ENCODE measurements at regions not wholly inside any gene's neighbourhood (a gene's known extent, or its start where the extent isn't known, plus 50 kb on each side); places are given as distances from the start of the nearest gene placed in this dataset.
"Not testable (repeated sequence)": the region's sequence is repeated elsewhere in the genome, so short reads cannot be mapped to it uniquely, and the experiment has no call there.

DNA sequence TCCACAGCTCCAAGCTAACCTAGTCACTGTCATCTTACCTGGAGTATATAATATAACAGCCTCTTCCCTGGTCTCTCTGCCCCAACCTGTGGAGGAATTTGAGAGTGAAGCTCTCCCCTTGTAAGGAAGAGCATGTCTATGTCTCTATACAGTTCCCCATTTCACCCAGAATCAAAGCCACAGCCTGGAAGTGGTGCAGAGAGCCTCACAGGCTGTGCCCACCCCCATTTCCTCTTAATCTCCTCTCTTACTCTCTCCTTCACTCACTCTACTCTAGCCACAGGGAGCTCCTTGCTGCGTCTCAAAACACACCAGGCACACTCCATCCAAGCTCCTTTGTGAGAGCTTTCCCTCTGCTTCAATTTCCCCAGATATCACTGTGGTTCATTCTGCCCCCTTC, 302.5 kb upstream of the ISX start:
- DNase-seq, result no peak

DNA sequence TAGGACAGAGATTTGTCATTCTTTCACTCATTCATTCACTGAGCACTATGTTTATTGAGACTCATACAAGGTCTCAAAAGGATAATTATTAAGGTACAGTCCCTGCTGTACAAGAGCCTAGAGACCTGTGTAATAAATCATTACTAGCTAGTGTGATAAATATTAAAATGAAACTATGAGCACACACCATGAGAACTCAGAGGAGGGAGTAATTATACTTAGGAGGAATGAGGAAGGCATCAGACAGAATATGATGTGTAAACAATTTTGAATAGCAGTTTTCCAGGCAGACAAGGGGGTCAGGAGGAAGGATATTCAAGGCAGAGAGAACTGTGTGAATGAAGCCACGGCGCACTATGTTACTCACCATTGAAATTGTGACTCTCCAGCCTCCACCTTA, 300.8 kb upstream of the ISX start:
- DNase-seq, result no peak

DNA sequence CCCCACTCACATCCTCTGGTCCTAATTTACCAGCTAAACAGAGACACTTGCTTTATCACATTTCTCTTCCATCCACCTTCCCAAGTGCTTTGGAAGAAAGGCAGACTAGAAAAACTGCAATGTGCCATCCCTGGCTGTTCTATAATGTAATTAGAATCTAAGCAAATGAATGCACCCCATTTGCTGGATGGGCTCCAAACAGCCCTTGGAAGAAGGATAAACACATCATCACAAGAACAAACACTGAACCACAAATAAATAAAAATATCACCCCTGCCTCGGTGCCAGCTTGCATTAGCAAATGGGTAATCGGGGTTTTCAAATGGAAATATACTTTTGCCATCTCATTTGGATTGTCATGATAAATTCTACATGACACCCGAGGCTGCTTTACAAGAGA, 296.6 kb upstream of the ISX start:
- no peak for DNase-seq

DNA sequence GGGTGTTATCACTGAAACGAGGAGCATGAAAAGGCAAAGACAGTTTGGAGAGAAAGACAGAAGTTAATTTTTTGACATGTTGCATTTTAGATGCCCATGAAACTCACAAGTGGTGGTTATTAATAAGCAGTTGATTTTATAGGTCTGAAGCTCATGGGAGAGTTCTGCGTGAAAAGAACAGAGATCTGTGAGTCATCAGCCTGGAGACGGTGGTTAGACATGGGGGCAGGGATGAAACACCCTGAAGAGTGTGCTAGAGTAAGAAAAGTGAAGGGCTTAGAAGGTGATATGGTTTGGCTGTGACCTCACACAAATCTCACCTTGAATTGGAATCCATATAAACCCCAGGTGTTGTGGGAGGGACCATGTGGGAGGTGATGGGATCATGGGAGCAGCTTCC, 289.1 kb upstream of the ISX start:
- DNase-seq, result no peak

GRCh38 chr22:34781681-34782080, 284.3 kb upstream of the ISX start:
- DNase-seq, result no peak

DNA sequence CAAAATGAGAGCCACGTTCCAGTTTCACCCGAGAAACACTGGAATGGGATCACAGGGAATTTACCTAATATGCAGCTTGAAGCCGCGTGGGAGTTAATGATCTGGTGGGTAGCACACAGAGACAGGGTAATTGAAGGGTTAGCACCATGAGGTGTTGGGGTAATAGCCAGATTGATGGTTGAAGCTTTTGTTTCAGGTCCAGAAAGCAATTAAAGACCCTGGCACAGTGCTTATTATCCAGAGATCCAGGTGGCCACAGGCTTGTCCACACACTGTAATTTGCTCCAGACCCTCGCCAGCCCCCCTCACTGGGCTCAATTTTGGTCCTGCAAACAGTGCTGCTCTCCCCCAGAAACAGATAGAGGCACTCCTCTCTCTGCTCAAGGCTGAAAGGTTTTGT, 282.5 kb upstream of the ISX start:
- no peak for DNase-seq

DNA sequence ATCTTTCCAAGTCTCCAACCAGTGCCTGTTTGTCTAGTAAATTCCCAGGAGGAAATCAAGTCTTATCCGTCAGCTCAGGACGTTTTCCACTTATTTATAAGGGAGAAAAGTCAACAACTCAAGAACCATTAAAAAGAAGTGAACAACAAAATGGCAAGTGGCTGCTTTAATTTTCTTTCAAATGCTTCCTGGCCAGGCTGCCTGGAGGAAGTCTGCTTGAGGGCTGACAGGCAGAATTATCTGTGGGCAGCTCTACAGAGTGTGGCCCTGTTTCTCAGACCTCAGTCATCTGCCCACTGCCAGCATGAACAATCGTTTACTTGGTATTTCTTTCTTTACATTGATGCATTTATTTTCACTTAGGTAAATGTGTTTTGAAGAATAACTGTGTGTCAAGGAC, 281.9 kb upstream of the ISX start:
- DNase-seq, result no peak

- DNase-seq, result no peak
Measured at GRCh38 chr22:34797826-34798225, 268.1 kb upstream of the ISX start.

GRCh38 chr22:34798605-34799004, 267.4 kb upstream of the ISX start:
- DNase-seq, result no peak

GRCh38 chr22:34800260-34800980, 265.5 kb upstream of the ISX start:
- DNase-seq, result no peak

- DNase-seq, result no peak
Measured at GRCh38 chr22:34801221-34801620, 264.7 kb upstream of the ISX start.

DNA sequence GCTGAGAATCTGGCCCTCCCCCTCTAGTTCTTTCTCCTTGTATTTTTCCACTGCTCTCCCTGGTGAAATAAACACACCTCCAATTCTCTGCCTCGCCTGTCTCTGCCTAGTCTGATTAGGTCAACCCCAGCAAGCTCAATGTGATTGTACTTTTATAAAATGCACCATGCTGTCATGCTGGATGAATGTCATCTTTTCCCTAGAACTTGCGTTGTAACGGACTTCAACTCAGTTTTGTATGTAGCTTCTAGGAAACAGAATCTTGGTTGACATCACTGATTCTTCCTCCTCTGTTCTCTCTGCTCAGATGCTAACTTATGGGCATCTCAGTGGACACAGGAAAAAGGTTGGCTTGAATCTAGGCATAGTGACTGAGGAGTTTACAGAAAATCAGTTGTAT, 261.9 kb upstream of the ISX start:
- DNase-seq, result no peak

- no peak for DNase-seq
Measured at GRCh38 chr22:34804604-34805003, 261.4 kb upstream of the ISX start.

- DNase-seq, result no peak
Measured at GRCh38 chr22:34805771-34806170, 260.2 kb upstream of the ISX start.

DNA sequence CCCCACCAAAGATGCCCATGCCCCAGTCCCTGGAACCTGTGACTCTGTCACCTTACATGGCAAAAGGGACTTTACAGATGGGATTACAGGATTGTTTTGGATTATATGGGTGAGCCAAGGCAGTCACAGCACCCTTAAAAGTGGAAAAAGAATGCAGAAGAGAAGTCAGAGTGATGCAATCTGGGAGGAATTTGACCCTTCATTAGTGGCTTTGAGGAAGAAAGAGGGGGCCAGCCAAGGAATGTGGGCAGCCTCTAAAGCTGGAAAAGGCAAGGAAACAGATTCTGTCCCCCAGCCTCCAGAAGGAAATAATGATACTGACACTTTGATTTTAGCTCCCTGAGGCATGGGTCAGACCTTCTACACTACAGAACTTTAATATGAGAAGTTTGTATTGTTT, 257.3 kb upstream of the ISX start:
- no peak for DNase-seq

- no peak for DNase-seq
Measured at GRCh38 chr22:34812631-34813030, 253.3 kb upstream of the ISX start.

GRCh38 chr22:34814260-34815025, 251.5 kb upstream of the ISX start:
- DNase-seq, result no peak

DNA sequence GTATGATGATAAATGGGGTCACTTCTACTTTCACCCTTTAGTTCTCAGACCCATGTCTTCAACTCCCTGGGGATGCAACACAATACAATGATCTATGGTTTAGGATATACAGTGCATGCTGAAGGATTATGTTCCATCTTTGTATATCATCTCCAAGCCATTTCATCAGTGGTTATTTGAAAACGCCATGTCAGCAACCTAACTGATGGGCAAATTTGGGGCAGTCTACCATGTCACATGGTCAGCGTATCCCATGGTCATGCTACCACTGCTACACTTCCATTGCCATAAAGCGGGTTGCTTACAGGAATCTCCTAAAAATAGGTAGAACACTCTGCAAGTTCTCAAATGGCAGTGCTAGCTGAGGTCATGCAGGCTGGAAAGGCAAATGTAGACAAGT, 236.5 kb upstream of the ISX start:
- DNase-seq, result no peak

DNA sequence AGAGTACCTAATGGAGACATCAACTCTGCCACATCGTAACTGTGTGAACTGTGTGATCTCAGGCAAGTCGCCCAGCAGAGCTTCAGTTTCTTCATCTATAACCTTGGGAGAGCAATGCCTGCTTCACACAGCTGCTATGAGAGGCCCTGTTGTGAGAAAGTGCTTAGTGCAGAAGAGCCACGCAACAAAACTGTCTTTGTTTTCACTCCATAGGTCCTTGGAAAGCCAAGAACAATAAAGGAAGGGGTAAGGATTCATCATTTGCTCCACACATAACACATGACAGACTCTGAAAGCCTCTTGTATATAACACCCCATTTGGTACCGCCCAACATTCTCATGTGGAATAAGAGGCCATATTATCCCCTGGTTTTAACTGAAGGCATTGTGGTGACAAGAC, 231.9 kb upstream of the ISX start:
- DNase-seq, result no peak

DNA sequence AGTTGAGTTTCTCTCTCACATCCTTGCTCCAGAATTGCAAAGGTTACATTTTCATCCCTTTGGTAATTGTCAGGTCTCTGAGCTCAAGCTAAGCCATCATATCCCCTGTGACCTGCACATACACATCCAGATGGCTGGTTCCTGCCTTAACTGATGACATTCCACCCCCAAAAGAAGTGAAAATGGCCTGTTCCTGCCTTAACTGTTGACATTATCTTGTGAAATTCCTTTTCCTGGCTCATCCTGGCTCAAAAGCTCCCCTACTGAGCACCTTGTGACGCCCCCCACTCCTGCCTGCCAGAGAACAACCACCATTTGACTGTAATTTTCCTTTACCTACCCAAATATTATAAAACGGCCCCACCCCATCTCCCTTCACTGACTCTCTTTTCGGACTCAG, 231.4 kb upstream of the ISX start:
- not testable (repeated sequence) for DNase-seq

GRCh38 chr22:34841331-34841771, 224.6 kb upstream of the ISX start:
- no peak for DNase-seq

- DNase-seq, result no peak
Measured at GRCh38 chr22:34841911-34842310, 224.0 kb upstream of the ISX start.

DNA sequence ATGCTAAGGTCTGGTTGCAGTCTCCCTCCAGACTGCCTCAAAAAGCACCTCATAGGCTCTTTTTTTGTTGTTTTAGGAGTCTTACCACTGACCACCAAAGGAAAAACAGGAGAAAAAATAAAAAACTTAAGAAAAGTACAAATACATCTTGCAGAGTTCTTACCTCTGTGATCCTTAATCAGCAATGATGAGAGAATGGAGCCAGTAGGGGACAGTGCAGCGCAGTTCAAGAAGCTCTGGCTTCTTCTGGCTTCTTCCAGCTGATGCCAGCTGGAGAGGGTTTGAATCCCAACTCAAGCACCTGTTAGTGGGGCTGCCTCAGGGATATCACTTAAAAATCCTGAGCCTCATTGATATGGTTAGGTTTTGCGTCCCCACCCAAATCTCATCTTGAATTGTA, 223.3 kb upstream of the ISX start:
- no peak for DNase-seq

DNA sequence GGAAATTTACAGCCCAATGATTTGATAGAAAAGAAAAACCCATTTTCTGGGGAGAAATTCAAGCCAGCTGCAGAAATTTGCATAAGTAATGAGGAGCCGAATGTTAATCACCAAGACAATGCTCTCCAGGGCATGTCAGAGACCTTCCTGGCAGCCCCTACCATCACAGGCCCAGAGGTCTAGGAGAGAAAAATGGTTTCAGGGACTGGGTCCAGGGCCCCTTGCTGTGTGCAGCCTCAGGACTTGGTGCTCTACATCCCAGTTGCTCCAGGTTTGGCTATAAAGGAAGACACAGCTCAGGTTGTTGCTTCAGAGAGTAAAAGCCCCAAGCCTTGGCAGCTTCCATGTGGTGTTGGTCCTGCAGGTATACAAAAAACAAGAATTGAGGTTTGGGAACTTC, 222.2 kb upstream of the ISX start:
- not testable (repeated sequence) for DNase-seq

DNA sequence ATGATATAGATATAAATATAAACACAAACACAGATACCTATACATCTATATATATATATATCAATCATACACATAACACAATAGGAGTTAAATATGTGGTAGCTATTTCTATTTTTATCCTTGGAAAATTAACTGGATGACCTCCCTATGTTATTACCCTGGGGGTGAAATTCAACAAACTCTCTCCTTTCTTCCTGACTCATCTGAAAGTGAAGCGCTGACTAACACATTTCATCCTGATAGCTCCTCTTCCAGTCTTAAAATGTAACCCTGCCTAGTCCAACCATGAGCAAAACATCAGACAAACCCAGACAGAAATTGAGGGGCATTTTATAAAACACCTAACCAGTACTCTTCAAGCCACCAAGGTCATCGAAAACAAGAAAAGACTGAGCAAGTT, 220.6 kb upstream of the ISX start:
- DNase-seq, result no peak

All from NCI-H2107 (cell line).